Breast epithelium (tissue), 3 donors: ENCODE measurements at regions not wholly inside any gene's neighbourhood (a gene's known extent, or its start where the extent isn't known, plus 50 kb on each side); places are given as distances from the start of the nearest gene placed in this dataset.

Experiments
- CTCF ChIP-seq, 3 donors: fragments of 450-650 bp; IDR thresholded peaks; one replicate each; pipeline ENCODE4 v1.5.1; 2016 to 2017; ENCODE audit warnings: antibody characterized with exemption in 3 of 3, mild to moderate bottlenecking in 3 of 3, moderate library complexity in 3 of 3
- POLR2A ChIP-seq: fragments of 450-650 bp; IDR thresholded peaks from one replicate; pipeline ENCODE4 v1.6.1; 2016; ENCODE audit warnings: antibody characterized with exemption, mild to moderate bottlenecking, moderate library complexity
- POLR2AphosphoS5 ChIP-seq, 3 donors: sonication (generic); formaldehyde crosslinking; IDR thresholded peaks; one replicate each; pipeline ENCODE4 v1.6.1; 2017; ENCODE audit warnings: antibody characterized with exemption in 3 of 3

DNA sequence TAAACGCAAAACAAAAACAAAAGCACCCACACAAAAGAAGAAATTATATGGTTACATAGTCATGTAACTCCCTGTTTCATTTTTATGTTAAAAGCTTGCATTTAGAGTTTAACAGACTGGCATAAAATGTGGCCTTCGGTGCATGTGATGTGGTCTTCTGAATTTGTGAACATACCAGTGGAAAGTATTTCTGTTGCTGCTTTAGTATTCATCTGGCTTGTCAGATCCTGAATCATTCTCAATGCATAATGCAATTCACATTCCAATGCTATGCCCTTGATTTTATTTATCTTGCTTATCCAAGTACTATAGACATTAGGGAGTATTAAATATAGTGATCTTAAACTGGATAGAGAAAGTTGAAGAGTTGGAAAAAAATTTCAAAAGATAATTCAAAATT lies 740.2 kb upstream of the ZNF608 start:
- no peak for TF ChIP-seq CTCF (IDR thresholded peaks at IDR 0.05)
- no peak for TF ChIP-seq POLR2A
- TF ChIP-seq POLR2AphosphoS5 (IDR thresholded peaks at IDR 0.05): no peak
